ENCODE measurements at regions not wholly inside any gene's neighbourhood (a gene's known extent, or its start where the extent isn't known, plus 50 kb on each side); places are given as distances from the start of the nearest gene placed in this dataset.

DNA sequence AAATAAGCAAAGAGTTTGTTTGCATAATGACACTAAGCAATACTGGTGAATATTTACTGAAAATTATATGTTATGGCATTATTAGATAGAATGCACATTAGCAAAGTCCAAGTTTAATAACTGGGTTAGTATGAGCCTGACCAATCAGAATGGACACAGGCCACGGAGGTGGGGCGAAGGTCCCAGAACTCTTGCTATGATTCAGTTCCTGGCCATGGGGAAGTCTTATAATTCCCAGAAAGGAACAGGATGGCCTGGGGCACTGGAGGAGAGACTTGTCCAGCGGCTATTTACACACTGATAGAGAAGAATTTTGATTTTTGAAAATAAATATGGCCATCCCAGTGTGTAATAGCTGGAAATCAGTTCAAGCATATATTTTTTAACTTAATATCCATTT is 372.0 kb downstream of the EFNB2 start:
- TF ChIP-seq EZH2 (IDR thresholded peaks at IDR 0.05; ENCODE audit: low read length, missing control alignments): no peak
- TF ChIP-seq, protein P1, sequence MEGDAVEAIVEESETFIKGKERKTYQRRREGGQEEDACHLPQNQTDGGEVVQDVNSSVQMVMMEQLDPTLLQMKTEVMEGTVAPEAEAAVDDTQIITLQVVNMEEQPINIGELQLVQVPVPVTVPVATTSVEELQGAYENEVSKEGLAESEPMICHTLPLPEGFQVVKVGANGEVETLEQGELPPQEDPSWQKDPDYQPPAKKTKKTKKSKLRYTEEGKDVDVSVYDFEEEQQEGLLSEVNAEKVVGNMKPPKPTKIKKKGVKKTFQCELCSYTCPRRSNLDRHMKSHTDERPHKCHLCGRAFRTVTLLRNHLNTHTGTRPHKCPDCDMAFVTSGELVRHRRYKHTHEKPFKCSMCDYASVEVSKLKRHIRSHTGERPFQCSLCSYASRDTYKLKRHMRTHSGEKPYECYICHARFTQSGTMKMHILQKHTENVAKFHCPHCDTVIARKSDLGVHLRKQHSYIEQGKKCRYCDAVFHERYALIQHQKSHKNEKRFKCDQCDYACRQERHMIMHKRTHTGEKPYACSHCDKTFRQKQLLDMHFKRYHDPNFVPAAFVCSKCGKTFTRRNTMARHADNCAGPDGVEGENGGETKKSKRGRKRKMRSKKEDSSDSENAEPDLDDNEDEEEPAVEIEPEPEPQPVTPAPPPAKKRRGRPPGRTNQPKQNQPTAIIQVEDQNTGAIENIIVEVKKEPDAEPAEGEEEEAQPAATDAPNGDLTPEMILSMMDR (conservative IDR thresholded peaks at IDR 0.05 in 1 of 2, IDR thresholded peaks at IDR 0.05 in 1 of 2; ENCODE audit: low read depth in 1 of 2, low read length in 2 of 2): no peak
